GM12872 (cell line): ENCODE measurements at regions not wholly inside any gene's neighbourhood (a gene's known extent, or its start where the extent isn't known, plus 50 kb on each side); places are given as distances from the start of the nearest gene placed in this dataset.

Experiments used
- TF ChIP-seq, protein P1 (sequence below): IDR thresholded peaks from 3 replicates; pipeline ENCODE4 v1.5.1; 2011; ENCODE audit warnings: low read depth, mild to moderate bottlenecking, low read length, moderate library complexity; ENCODE audit not compliant: insufficient read depth

DNA sequence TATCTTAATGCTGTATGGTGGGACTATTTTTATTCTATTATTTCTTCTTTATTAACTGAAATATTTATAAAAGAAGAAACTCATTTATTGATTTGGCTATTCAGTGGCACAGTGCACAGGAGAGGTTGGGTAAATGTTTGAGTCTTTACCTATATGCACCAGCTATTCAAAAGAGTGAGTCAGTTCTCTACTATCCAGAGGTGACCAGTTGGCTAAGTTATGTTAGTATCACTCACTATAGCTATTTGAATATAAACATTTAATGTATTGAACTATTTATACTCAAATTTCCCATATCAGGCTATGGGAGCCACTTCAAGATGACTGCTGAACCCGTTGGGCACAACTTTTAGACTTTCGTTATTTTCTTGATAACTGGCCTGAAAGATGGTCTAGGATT is 106.1 kb upstream of the VEGFC start:
- TF ChIP-seq, protein P1, sequence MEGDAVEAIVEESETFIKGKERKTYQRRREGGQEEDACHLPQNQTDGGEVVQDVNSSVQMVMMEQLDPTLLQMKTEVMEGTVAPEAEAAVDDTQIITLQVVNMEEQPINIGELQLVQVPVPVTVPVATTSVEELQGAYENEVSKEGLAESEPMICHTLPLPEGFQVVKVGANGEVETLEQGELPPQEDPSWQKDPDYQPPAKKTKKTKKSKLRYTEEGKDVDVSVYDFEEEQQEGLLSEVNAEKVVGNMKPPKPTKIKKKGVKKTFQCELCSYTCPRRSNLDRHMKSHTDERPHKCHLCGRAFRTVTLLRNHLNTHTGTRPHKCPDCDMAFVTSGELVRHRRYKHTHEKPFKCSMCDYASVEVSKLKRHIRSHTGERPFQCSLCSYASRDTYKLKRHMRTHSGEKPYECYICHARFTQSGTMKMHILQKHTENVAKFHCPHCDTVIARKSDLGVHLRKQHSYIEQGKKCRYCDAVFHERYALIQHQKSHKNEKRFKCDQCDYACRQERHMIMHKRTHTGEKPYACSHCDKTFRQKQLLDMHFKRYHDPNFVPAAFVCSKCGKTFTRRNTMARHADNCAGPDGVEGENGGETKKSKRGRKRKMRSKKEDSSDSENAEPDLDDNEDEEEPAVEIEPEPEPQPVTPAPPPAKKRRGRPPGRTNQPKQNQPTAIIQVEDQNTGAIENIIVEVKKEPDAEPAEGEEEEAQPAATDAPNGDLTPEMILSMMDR = no peak

DNA sequence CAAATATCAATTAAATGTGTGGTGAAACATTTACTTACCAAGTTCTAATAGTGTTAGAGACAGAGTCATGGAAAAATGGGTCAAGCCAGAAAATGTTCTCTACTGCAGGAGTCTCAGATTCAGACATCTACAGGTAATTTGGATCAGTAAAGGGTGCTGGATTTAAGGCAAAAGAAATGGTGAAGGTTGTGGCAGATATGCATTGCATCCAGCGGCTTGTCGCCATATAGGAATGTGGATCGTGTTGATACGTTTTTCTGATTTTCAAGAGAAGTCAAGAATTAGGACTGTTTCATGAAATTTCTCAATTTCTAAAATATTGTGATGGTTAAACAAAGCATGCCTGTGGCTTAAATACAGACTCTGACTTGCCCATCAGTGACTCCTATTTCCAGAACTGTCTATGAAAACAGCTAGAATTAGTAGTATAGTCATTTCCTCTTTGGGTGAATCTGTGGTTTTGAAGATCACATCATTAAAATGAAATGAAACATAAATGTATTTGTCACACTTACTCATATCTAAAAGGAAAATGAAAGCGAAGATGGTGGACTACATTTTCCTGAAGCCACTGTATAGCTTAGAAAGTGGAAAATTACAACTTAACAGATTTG is 110.1 kb upstream of the VEGFC start:
- TF ChIP-seq, protein P1 = no peak

DNA sequence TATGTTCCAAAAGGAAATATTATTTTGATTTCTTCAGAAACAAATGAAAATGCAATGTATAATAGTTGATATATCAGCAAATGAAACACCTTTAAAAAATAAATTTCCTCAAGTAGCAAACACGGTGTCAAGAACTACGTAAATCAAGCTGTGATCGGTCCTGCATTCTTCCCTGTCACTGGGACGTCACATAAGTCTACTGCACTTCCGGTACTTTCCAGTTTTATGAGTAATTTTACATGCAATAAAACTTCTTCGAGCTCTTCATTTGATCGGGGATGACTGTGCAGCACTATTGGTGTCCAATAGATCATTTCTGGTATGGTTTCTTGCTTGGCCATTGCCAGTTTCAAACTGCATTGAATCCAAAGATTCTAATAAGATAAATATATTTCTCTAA is 114.0 kb upstream of the VEGFC start:
- TF ChIP-seq, protein P1 = no peak

DNA sequence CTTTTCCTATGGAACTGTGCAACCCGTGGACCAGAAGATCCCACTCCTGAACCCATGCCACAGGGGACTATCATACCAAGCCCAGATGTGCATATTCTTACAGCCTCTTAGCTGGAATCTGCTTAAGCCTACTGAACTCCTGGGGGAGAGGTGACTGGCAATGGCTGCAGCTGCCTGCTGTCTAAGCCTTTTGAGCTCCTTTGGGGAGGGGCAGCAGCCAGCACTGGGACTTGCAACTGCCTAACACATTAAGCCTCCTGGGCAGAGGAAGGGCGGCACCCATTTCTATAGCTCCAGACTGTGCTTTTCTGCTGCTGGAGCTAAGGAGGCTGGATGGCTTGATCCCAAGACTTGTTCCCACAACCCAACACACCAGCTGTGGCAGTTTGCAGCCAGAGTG is 117.9 kb upstream of the VEGFC start:
- TF ChIP-seq, protein P1 = no peak

DNA sequence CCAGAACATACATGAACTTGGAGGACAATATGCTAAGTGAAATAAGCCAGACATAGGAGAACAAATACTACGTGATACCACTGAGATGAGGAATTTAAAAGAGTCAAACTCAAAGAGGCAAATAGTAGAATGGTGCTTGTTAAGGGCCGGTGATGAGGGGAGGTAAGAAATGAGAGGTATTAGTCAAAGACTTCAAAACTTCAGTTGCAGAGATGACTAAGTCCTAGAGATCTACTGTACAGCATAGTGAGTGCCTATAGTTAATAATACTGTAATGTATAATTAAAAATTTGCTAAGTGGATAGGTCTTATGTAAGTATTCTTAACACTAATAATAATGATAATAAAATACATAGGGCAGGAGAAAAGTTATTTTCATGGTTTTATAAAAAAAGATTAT is 126.9 kb upstream of the VEGFC start:
- TF ChIP-seq, protein P1 = no peak

DNA sequence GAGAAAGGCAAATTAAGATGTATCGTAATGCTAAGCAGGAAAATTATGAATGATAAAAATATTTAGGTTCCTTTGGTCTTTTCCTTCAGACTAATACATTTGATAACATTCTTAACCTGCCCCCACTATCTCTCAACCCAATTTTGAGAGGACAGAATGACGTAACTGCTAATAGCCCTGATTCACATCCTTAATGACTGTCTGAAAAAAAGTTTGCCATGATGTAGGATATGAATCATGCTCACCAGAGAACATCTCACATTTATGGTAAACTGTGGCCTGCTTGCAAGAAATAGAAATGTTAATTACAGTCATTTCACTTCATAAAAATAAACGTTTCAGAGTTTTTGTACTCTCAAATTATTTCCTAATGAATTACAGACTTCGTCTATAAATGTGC is 128.0 kb upstream of the VEGFC start:
- TF ChIP-seq, protein P1 = no peak

DNA sequence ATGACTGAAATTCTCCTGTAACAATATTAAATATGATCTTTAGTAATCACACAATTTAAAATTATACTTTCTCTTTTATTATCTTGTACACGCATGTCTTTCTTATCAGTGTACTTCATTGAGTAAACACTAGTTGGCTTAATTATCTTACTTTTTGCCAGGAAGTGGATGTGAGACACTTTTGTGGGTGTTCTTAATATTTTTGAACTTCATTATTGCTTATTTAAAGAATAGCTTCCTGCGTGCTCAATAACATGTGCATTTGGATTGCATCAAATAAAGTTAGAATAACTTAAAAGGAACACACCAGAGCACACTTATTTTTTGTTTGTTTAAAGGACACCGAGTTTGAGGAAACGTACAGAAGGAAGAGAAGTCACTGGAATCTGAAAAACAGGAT is 128.5 kb upstream of the VEGFC start:
- TF ChIP-seq, protein P1 = no peak

DNA sequence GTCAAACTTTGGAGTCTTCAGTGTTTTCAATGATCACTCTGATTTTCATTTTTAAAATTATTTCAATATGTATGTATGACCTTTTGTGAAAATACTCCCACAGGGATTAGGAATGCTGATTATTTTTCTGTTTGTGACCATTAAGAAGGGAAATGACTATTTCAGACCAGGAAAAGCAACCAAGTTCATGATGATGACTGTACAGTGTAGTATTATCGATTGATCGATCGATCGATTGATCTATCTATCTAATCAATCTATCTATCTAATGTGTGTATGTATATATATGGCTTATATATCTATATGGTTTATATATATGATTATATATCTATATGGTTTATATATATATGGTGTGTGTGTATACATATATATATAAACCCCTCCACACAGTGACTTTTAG is 131.5 kb upstream of the VEGFC start:
- TF ChIP-seq, protein P1 = no peak
